Skeletal muscle satellite cell (primary cell): ENCODE measurements at regions not wholly inside any gene's neighbourhood (a gene's known extent, or its start where the extent isn't known, plus 50 kb on each side); places are given as distances from the start of the nearest gene placed in this dataset.
"Not testable (repeated sequence)": the region's sequence is repeated elsewhere in the genome, so short reads cannot be mapped to it uniquely, and the experiment has no call there.

Experiments used
- H3K27me3 ChIP-seq: 2 replicates; pipeline ENCODE4 v1.7.0; 2013; ENCODE audit warnings: low read length; ENCODE audit not compliant: control insufficient read depth, insufficient read depth
- H3K36me3 ChIP-seq: 2 replicates; pipeline ENCODE4 v1.7.0; 2013; ENCODE audit warnings: mild to moderate bottlenecking, control low read depth, low read length; ENCODE audit not compliant: insufficient read depth
- H3K4me1 ChIP-seq: 2 replicates; pipeline ENCODE4 v1.7.0; 2013; ENCODE audit warnings: low read length; ENCODE audit not compliant: control insufficient read depth, insufficient read depth
- H3K4me2 ChIP-seq: 2 replicates; pipeline ENCODE4 v1.7.0; 2013; ENCODE audit warnings: mild to moderate bottlenecking, low read length
- H3K4me3 ChIP-seq: 2 replicates; pipeline ENCODE4 v1.7.0; 2013; ENCODE audit warnings: low read length
- H3K9ac ChIP-seq: 2 replicates; pipeline ENCODE4 v1.7.0; 2013; ENCODE audit warnings: mild to moderate bottlenecking, low read depth, low read length, moderate library complexity
- H3K9me3 ChIP-seq: replicated peaks from 2 replicates; pipeline ENCODE4 v1.7.0; 2013; ENCODE audit warnings: mild to moderate bottlenecking, control low read depth, low read length

DNA sequence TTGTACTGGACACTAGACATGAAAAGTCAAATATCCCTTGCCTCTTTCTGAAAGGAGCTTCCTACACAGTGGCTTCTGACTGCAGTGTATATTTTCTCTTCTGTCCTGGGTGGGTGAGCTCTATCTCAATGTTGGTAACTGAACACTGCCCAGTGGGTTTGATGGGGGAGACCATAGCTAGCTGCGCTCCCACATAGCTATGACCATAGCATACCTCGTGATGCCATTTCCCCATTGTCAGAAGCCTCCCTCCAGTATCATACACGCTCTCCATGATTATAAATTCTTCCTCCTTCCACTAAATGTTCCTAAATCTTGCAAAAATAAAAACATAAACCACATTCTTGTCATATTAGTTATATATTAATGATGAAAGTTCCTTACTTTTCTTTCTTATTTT lies 2134.7 kb upstream of the DEFB115 start:
- H3K9ac ChIP-seq, H3K27me3 ChIP-seq, H3K36me3 ChIP-seq, H3K4me3 ChIP-seq, H3K4me1 ChIP-seq, H3K4me2 ChIP-seq: not testable (repeated sequence)
- H3K9me3 ChIP-seq, result peaks cover 27% of the 10 kb centered on the region

DNA sequence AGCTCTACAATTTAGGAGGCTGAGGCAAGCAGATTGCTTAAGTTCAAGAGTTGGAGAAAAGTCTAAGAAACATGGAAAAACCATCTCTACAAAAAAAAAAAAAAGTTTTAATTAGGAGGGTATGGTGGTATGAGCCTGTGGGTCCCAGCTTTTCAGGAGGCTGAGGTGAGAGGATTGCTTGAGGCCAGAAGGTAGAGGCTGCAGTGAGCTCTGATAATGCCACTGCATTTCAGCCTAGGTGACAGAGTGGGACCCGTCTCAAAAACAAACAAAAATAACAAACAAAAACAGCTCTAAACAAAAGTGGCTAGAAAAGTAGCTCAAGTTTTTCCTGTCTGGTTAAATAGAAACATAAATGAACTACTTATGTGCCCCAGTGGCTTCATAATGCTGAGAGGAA lies 2133.6 kb upstream of the DEFB115 start:
- no peak overlapping the region for H3K4me3 ChIP-seq

More for the DNA sequence above, 2133.6 kb upstream of the DEFB115 start:
- Histone ChIP-seq H3K9ac (no peak overlapping the region), H3K9me3 (peaks cover 19% of the 10 kb centered on the region), H3K36me3 (no peaks in the 10 kb centered on the region), H3K27me3 (no peaks in the 10 kb centered on the region), H3K4me1 (no peaks in the 10 kb centered on the region), H3K4me2 (no peak overlapping the region)
